Mucosa of rectum (tissue), 2 donors: ENCODE measurements at regions not wholly inside any gene's neighbourhood (a gene's known extent, or its start where the extent isn't known, plus 50 kb on each side); places are given as distances from the start of the nearest gene placed in this dataset.

Experiments
- H3K27ac ChIP-seq, 2 donors: one replicate each; pipeline ENCODE4 v1.7.0; 2013; ENCODE audit warnings: inconsistent platforms in 2 of 2, low read depth in 2 of 2, low read length in 2 of 2
- H3K27me3 ChIP-seq, 2 donors: one replicate each; pipeline ENCODE4 v1.7.0; 2013; ENCODE audit warnings: low read length in 2 of 2; ENCODE audit not compliant: control insufficient read depth in 2 of 2, insufficient read depth in 2 of 2
- H3K36me3 ChIP-seq, 2 donors: one replicate each; pipeline ENCODE4 v1.7.0; 2013; ENCODE audit warnings: low read length in 2 of 2; ENCODE audit not compliant: control insufficient read depth in 2 of 2, insufficient read depth in 2 of 2
- H3K4me1 ChIP-seq, 2 donors: one replicate each; pipeline ENCODE4 v1.7.0; 2013; ENCODE audit warnings: low read length in 2 of 2, mild to moderate bottlenecking in 1 of 2; ENCODE audit not compliant: control insufficient read depth in 2 of 2, insufficient read depth in 2 of 2
- H3K4me3 ChIP-seq, 2 donors: one replicate each; pipeline ENCODE4 v1.7.0; 2013; ENCODE audit warnings: low read length in 2 of 2
- H3K9ac ChIP-seq, 2 donors: one replicate each; pipeline ENCODE4 v1.7.0; 2013; ENCODE audit warnings: low read length in 2 of 2, low read depth in 1 of 2, mild to moderate bottlenecking in 1 of 2
- H3K9me3 ChIP-seq, 2 donors: one replicate each; pipeline ENCODE4 v1.7.0; 2013; ENCODE audit warnings: low read length in 2 of 2; ENCODE audit not compliant: control insufficient read depth in 2 of 2
- donor health status: healthy.
- donor health status: Normal muscosa, but diverticular disease.

DNA sequence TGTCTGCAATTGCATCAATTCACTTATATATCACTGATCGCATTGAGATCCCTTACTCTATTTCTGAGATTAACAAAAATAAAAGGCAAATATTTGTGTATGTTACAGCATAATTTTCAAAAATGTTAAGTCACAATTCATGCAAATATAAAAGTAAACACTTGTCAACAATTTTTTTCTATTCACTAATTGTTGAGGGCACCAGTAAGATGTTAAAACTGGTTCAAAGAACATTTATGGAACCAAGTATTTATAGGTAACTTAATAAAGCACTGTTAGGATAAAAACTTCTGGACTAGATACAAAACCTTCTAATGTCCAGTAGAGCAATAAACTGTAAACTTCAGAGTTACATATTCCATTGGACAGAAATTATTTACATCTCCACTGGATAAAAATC, 586.1 kb upstream of the AUTS2 start:
- no peak overlapping the region for H3K4me3 ChIP-seq
- no peak overlapping the region for H3K27ac ChIP-seq
- H3K4me1 ChIP-seq = no peaks in the 10 kb centered on the region
- H3K9ac ChIP-seq = no peak overlapping the region
- no peaks in the 10 kb centered on the region for H3K9me3 ChIP-seq
- H3K36me3 ChIP-seq = no peaks in the 10 kb centered on the region
- no peaks in the 10 kb centered on the region for H3K27me3 ChIP-seq

DNA sequence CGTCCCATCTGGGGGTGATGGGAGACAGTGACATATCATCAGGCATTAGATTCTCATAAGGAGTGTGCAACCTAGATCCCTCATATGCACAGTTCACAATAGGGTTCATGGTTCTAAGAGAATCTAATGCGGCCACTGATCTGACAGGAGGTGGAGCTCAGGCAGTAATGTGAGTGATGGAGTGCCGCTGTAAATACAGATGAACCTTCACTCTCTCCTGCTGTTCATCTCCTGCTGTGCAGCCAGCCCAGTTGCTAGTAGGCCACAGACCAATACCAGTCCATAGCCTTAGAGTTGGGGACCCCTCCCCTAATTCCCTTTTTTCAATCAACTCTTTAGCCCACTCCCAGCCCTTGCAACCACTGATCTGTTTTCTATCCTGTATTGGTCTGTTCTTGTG, 581.1 kb upstream of the AUTS2 start:
- Histone ChIP-seq H3K4me3 (no peak overlapping the region), H3K27ac (no peak overlapping the region), H3K36me3 (no peaks in the 10 kb centered on the region), H3K9ac (no peak overlapping the region), H3K9me3 (peaks cover 0 to 3% of the 10 kb centered on the region in 2 donors), H3K4me1 (no peaks in the 10 kb centered on the region), H3K27me3 (no peaks in the 10 kb centered on the region)

DNA sequence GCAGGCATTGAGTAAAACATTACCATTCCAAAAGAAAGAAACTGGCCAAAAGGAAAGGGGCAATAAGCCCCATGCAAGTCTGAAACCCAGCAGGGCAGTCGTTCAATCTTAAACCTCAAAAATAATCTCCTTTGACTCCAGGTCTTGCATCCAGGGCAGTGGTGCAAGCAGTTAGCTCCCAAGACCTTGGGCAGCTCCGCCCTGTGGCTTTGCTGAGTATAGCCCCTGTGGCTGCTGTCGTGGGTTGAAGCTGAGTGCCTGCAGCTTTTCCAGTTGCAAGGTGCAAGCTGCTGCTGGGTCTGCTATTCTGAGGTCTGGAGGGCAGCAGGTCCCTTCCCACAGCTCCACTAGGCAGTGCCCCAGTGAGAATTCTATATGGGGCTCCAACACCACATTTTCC, 580.1 kb upstream of the AUTS2 start:
- Histone ChIP-seq H3K27me3 (no peaks in the 10 kb centered on the region), H3K9ac (no peak overlapping the region), H3K27ac (no peak overlapping the region), H3K36me3 (no peaks in the 10 kb centered on the region), H3K9me3 (peaks cover 0 to 3% of the 10 kb centered on the region in 2 donors), H3K4me1 (no peaks in the 10 kb centered on the region), H3K4me3 (no peak overlapping the region)

DNA sequence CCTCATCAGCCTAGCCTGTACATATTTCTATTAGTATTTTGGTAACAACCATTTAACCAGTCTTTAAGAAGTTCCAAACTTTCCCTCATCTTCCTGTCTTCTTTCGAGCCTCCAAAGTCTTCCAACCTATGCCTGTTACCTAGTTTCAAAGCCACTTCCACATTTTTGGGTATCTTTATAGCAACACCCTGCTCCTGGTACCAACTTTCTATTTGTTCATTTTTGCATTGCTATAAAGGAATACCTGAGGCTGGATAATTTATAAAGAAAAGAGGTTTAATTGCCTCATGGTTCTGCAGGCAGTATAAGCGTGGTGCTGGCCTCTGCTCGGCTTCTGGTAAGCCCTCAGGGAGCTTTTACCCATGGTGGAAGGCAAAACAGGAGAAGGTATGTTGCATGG, 578.8 kb upstream of the AUTS2 start:
- no peaks in the 10 kb centered on the region for H3K4me1 ChIP-seq
- peaks cover 0 to 3% of the 10 kb centered on the region in 2 donors for H3K9me3 ChIP-seq
- H3K27ac ChIP-seq = no peak overlapping the region
- H3K9ac ChIP-seq = no peak overlapping the region
- no peaks in the 10 kb centered on the region for H3K36me3 ChIP-seq
- H3K27me3 ChIP-seq = no peaks in the 10 kb centered on the region
- H3K4me3 ChIP-seq = no peak overlapping the region

DNA sequence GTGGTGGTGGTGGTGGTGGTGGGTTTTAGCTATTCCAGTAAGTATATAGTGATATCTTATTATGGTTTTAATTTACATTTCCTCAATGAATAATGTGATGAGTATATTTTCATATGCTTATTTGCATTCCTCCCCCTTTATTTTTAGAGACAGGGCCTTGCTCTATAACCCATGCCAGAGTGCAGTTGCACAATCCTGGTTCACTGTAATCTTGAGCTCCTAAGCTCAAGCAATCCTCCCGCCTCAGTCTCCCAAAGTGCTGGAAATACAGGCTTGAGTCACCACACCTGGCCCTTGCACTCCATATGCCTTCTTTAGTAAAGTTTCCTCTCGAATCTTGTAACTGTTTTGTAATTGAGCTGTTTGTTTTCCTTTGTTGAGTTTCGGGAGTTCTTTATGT, 577.7 kb upstream of the AUTS2 start:
- no peaks in the 10 kb centered on the region for H3K4me1 ChIP-seq
- H3K4me3 ChIP-seq = no peak overlapping the region
- no peaks in the 10 kb centered on the region for H3K36me3 ChIP-seq
- H3K27me3 ChIP-seq = no peaks in the 10 kb centered on the region
- no peak overlapping the region for H3K9ac ChIP-seq
- H3K27ac ChIP-seq = no peak overlapping the region
- H3K9me3 ChIP-seq = peaks cover 0 to 3% of the 10 kb centered on the region in 2 donors

DNA sequence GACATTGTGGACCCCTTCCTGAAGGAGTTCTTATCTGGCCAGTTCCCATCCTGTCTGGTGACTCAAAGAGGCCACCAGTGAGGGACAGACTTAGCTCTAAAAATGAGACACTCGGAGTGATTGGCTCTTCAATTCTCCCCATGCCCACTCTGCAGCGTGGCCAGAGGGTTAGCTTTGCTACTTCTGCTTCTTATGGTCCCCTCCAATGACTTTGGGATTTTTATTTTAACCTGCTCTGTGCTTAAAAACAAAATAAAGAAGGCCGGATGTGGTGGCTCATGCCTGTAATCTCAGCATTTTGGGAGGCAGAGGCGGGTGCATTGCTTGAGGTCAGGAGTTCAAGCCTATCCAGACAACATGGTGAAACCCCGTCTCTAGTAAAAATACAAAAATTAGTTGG, 573.0 kb upstream of the AUTS2 start:
- Histone ChIP-seq H3K27me3 (no peaks in the 10 kb centered on the region), H3K4me1 (no peaks in the 10 kb centered on the region), H3K9me3 (no peaks in the 10 kb centered on the region), H3K27ac (no peak overlapping the region), H3K36me3 (no peaks in the 10 kb centered on the region), H3K4me3 (no peak overlapping the region), H3K9ac (no peak overlapping the region)

DNA sequence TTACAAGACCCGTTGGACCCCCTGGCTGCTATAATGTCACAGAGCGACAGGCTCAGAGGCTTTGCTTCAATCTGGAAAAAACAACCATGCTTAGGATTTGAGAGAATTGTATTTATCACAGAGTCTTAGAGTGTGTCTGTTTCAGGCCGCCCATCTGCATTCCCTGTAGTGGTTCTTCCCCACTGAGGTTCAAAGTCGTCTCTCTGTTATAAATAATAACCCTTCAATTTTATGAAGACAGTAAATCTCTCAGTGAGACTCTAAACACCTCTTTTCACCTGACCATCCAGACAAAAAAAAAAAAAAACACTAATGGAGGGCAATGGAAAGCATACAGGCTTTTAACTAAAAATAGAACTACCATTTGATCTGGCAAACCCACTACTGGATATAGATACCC, 565.4 kb upstream of the AUTS2 start:
- H3K27me3 ChIP-seq = no peaks in the 10 kb centered on the region
- no peaks in the 10 kb centered on the region for H3K36me3 ChIP-seq
- H3K4me3 ChIP-seq = no peak overlapping the region
- no peak overlapping the region for H3K27ac ChIP-seq
- H3K9ac ChIP-seq = no peak overlapping the region
- no peaks in the 10 kb centered on the region for H3K4me1 ChIP-seq
- H3K9me3 ChIP-seq = no peaks in the 10 kb centered on the region

DNA sequence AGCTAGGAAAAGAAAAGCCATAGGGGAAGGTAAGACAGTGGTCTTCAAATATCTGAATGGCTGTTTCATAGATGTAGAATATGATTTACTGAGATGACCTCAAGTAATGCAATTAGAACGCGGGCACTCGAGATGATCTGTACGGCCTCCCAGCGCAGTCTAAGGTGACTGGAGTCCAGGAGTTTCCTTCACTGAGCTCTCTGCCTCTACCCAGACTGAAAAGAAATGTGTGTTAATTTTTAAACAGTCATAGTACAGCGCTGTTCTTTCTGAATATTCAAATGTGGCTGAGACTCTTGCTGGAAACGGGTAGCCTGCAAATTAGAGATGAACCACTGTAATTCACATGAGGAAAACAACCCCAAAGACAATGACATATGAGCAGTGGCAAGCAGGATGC, 562.4 kb upstream of the AUTS2 start:
- no peaks in the 10 kb centered on the region for H3K36me3 ChIP-seq
- H3K4me3 ChIP-seq = no peak overlapping the region
- H3K9me3 ChIP-seq = no peaks in the 10 kb centered on the region
- no peaks in the 10 kb centered on the region for H3K27me3 ChIP-seq
- H3K9ac ChIP-seq = no peak overlapping the region
- H3K27ac ChIP-seq = no peak overlapping the region
- no peaks in the 10 kb centered on the region for H3K4me1 ChIP-seq

DNA sequence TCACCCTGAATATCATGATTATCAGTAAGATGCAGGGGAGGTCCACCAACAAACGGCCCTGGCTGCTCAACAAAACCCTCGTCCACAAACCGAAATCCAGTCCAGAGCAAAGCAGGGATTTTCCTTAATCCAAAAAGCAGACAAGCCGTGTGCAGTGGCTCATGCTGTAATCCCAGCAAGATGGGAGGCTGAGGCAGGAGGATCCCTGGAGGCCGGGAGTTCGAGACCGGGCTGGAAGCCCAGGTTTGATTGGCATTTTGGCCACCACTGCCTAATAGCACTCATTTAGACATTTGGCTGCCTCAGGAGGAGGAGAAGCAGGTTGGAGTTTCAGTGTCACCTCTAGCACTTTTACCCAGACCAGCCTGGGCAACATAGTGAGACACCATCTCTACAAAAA, 562.0 kb upstream of the AUTS2 start:
- Histone ChIP-seq H3K4me1 (no peaks in the 10 kb centered on the region), H3K27me3 (no peaks in the 10 kb centered on the region), H3K4me3 (no peak overlapping the region), H3K9me3 (no peaks in the 10 kb centered on the region), H3K9ac (no peak overlapping the region), H3K27ac (no peak overlapping the region), H3K36me3 (no peaks in the 10 kb centered on the region)

DNA sequence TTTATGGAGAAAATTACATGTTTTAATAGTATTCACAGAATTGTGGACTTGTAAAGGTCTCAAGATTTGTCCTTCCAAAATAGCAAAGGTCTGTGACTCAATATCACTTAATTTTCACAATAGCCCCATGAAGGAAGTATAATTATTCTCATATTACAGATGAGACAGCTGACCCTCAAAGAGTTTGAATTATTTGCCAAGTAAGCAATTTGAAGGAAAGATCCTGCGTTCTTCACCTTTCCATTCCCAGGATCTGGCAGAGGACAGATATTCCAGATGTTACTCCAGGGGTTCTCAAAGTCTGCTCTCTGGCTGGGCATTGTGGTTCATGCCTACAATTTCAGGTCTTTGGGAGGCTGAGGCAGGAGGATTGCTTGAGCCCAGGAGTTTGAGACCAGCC, 559.4 kb upstream of the AUTS2 start:
- Histone ChIP-seq H3K9me3 (no peaks in the 10 kb centered on the region), H3K27me3 (no peaks in the 10 kb centered on the region), H3K4me1 (no peaks in the 10 kb centered on the region), H3K36me3 (no peaks in the 10 kb centered on the region), H3K4me3 (no peak overlapping the region), H3K27ac (no peak overlapping the region), H3K9ac (no peak overlapping the region)

DNA sequence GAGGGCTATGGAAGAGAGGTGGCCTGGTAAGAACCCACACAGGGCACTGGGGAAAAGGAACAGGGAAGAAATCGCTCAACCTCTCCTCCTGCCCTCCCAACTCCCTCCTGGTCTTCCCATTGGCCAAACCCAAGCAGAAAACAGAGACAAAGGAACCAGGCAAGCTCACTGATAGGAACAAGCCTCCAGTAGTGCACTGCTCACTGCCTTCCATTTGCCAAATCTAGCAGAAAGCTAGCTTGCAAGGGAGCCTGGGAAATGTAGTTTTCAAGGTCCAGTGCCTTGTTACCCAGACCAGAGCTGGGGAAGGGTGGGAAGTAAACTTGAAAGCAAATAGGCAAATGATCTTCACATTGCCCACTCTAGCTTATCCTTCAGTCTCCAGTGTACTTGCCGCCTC, 556.1 kb upstream of the AUTS2 start:
- no peak overlapping the region for H3K27ac ChIP-seq
- no peaks in the 10 kb centered on the region for H3K4me1 ChIP-seq
- H3K9ac ChIP-seq = no peak overlapping the region
- H3K4me3 ChIP-seq = no peak overlapping the region
- no peaks in the 10 kb centered on the region for H3K36me3 ChIP-seq
- H3K9me3 ChIP-seq = no peaks in the 10 kb centered on the region
- no peaks in the 10 kb centered on the region for H3K27me3 ChIP-seq
